PFSK-1 (cell line): ENCODE measurements at regions not wholly inside any gene's neighbourhood (a gene's known extent, or its start where the extent isn't known, plus 50 kb on each side); places are given as distances from the start of the nearest gene placed in this dataset.

Experiments used
- FOXP2 ChIP-seq: optimal IDR thresholded peaks from 2 replicates; pipeline ENCODE3; 2011; ENCODE audit warnings: borderline replicate concordance, control low read depth, inconsistent platforms; ENCODE audit not compliant: insufficient read depth; ENCODE audit errors: extremely low read length, extremely low read depth
- POLR2AphosphoS5 ChIP-seq: IDR thresholded peaks from 2 replicates; pipeline ENCODE4 v1.6.1; 2012; ENCODE audit warnings: low read depth, mild to moderate bottlenecking, control low read depth, low read length, moderate library complexity
- SIN3A ChIP-seq: IDR thresholded peaks from 2 replicates; pipeline ENCODE4 v1.6.1; 2012; ENCODE audit warnings: mild to moderate bottlenecking, low read length, moderate library complexity, borderline replicate concordance; ENCODE audit not compliant: insufficient read depth
- TAF1 ChIP-seq: IDR thresholded peaks from 2 replicates; pipeline ENCODE4 v1.6.1; 2012; ENCODE audit warnings: low read length, control low read depth, borderline replicate concordance; ENCODE audit not compliant: insufficient read depth
- TF ChIP-seq, protein P1 (sequence below), 2 experiments: IDR thresholded peaks; 2 replicates each; pipeline versions ENCODE4 v1.6.1 to v1.8.0; 2011 to 2012; ENCODE audit warnings: low read depth in 2 of 2, low read length in 2 of 2, control low read depth in 1 of 2, inconsistent platforms in 1 of 2, mild to moderate bottlenecking in 1 of 2, moderate library complexity in 1 of 2; ENCODE audit not compliant: insufficient read depth in 1 of 2

- TF ChIP-seq, protein P1, sequence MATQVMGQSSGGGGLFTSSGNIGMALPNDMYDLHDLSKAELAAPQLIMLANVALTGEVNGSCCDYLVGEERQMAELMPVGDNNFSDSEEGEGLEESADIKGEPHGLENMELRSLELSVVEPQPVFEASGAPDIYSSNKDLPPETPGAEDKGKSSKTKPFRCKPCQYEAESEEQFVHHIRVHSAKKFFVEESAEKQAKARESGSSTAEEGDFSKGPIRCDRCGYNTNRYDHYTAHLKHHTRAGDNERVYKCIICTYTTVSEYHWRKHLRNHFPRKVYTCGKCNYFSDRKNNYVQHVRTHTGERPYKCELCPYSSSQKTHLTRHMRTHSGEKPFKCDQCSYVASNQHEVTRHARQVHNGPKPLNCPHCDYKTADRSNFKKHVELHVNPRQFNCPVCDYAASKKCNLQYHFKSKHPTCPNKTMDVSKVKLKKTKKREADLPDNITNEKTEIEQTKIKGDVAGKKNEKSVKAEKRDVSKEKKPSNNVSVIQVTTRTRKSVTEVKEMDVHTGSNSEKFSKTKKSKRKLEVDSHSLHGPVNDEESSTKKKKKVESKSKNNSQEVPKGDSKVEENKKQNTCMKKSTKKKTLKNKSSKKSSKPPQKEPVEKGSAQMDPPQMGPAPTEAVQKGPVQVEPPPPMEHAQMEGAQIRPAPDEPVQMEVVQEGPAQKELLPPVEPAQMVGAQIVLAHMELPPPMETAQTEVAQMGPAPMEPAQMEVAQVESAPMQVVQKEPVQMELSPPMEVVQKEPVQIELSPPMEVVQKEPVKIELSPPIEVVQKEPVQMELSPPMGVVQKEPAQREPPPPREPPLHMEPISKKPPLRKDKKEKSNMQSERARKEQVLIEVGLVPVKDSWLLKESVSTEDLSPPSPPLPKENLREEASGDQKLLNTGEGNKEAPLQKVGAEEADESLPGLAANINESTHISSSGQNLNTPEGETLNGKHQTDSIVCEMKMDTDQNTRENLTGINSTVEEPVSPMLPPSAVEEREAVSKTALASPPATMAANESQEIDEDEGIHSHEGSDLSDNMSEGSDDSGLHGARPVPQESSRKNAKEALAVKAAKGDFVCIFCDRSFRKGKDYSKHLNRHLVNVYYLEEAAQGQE (IDR thresholded peaks at IDR 0.05; ENCODE audit: insufficient read depth in 1 of 2, low read depth in 2 of 2, low read length in 2 of 2), result no peak
- TF ChIP-seq FOXP2 (no peak), POLR2AphosphoS5 (no peak), TAF1 (no peak), SIN3A (no peak)
Measured at GRCh38 chr1:65538086-65538485, 117.6 kb downstream of the LEPR start.

DNA sequence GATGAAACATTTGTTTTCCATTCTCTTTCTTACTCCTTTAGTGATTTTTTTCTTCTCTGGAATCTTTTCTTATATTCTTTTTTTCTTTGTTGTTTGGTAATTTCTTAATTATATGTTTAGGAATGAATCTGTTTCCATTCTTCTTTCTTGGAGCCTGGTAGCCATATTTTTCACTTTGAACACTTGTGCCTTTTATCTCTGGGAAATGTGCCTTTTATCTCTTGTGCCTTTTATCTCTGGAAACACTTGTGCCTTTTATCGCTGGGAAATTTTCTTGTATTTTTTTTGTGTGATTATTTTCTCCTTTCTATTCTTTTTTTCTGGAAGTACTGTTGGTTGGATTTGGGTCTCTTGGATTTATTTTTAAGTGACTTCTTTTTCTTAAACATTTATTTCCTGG, 118.2 kb downstream of the LEPR start:
- TF ChIP-seq POLR2AphosphoS5 (no peak), TAF1 (no peak), SIN3A (no peak), FOXP2 (no peak)
- TF ChIP-seq, protein P1 (IDR thresholded peaks at IDR 0.05; ENCODE audit: insufficient read depth in 1 of 2, low read depth in 2 of 2, low read length in 2 of 2), result no peak

GRCh38 chr1:65539266-65540131, 119.0 kb downstream of the LEPR start:
- TF ChIP-seq FOXP2, result no peak
- TF ChIP-seq POLR2AphosphoS5, result no peak
- TF ChIP-seq SIN3A, result no peak
- TF ChIP-seq TAF1, result no peak
- TF ChIP-seq, protein P1 (IDR thresholded peaks at IDR 0.05; ENCODE audit: insufficient read depth in 1 of 2, low read depth in 2 of 2, low read length in 2 of 2), result no peak

- TF ChIP-seq FOXP2 (no peak), POLR2AphosphoS5 (no peak), SIN3A (no peak), TAF1 (no peak)
- TF ChIP-seq, protein P1 (IDR thresholded peaks at IDR 0.05; ENCODE audit: insufficient read depth in 1 of 2, low read depth in 2 of 2, low read length in 2 of 2), result no peak
Measured at GRCh38 chr1:65541161-65541560, 120.7 kb downstream of the LEPR start.
